Mesenchymal stem cell (in vitro differentiated cells and primary cell): ENCODE measurements at regions not wholly inside any gene's neighbourhood (a gene's known extent, or its start where the extent isn't known, plus 50 kb on each side); places are given as distances from the start of the nearest gene placed in this dataset.

Source experiments
- DNase-seq: peaks from one replicate; pipeline ENCODE4 v3.0.0-alpha.2; 2013
- H2AFZ ChIP-seq: one replicate; pipeline ENCODE4 v1.6.1; 2013; ENCODE audit warnings: low read depth, mild to moderate bottlenecking, control low read depth, inconsistent platforms, low read length, moderate library complexity
- H2AK5ac ChIP-seq: 2 replicates; pipeline ENCODE4 v1.6.1; 2013; ENCODE audit warnings: low read length, moderate library complexity, mild to moderate bottlenecking, inconsistent platforms; ENCODE audit not compliant: severe bottlenecking
- H2BK120ac ChIP-seq: one replicate; pipeline ENCODE4 v1.6.1; 2013; ENCODE audit warnings: low read depth, mild to moderate bottlenecking, inconsistent platforms, low read length, moderate library complexity
- H2BK12ac ChIP-seq, 2 experiments: one replicate each; pipeline ENCODE4 v1.6.1; 2013; ENCODE audit warnings: inconsistent platforms in 2 of 2, low read length in 2 of 2, mild to moderate bottlenecking in 2 of 2, moderate library complexity in 2 of 2, control low read depth in 1 of 2
- H2BK15ac ChIP-seq: one replicate; pipeline ENCODE4 v1.6.1; 2013; ENCODE audit warnings: mild to moderate bottlenecking, low read depth, inconsistent platforms; ENCODE audit not compliant: poor library complexity, severe bottlenecking
- H2BK5ac ChIP-seq: 2 replicates; pipeline ENCODE4 v1.6.1; 2013; ENCODE audit warnings: low read depth, mild to moderate bottlenecking, low read length, control low read depth, inconsistent platforms; ENCODE audit not compliant: poor library complexity, severe bottlenecking
- H3K14ac ChIP-seq, 2 experiments: one replicate each; pipeline ENCODE4 v1.6.1; 2013; ENCODE audit warnings: inconsistent platforms in 2 of 2, low read length in 2 of 2, control low read depth in 1 of 2, mild to moderate bottlenecking in 1 of 2, moderate library complexity in 1 of 2
- H3K18ac ChIP-seq, 2 experiments: one replicate each; pipeline ENCODE4 v1.6.1; 2013; ENCODE audit warnings: inconsistent platforms in 2 of 2, low read length in 2 of 2, control low read depth in 1 of 2, low read depth in 1 of 2, mild to moderate bottlenecking in 1 of 2
- H3K23ac ChIP-seq, 2 experiments: one replicate each; pipeline ENCODE4 v1.6.1; 2013; ENCODE audit warnings: inconsistent platforms in 2 of 2, low read length in 2 of 2, mild to moderate bottlenecking in 2 of 2, moderate library complexity in 2 of 2, control low read depth in 1 of 2
- H3K27ac ChIP-seq: 2 replicates; pipeline ENCODE4 v1.5.1; 2013; ENCODE audit warnings: mild to moderate bottlenecking, moderate library complexity, low read length, control low read depth, inconsistent platforms; ENCODE audit not compliant: poor library complexity, severe bottlenecking
- H3K27me3 ChIP-seq, 2 experiments: 2 replicates each; pipeline versions ENCODE4 v1.6.1 to v1.7.0; 2013; ENCODE audit warnings: low read length in 2 of 2, mild to moderate bottlenecking in 2 of 2, moderate library complexity in 2 of 2, control low read depth in 1 of 2, inconsistent platforms in 1 of 2; ENCODE audit not compliant: control insufficient read depth in 1 of 2, insufficient read depth in 1 of 2
- H3K36me3 ChIP-seq, 2 experiments: 2 replicates each; pipeline versions ENCODE4 v1.6.1 to v1.7.0; 2013; ENCODE audit warnings: low read length in 2 of 2, control low read depth in 1 of 2, inconsistent platforms in 1 of 2, low read depth in 1 of 2, mild to moderate bottlenecking in 1 of 2; ENCODE audit not compliant: insufficient read depth in 2 of 2, control insufficient read depth in 1 of 2
- H3K4ac ChIP-seq, 2 experiments: one replicate each; pipeline ENCODE4 v1.6.1; 2013; ENCODE audit warnings: inconsistent platforms in 2 of 2, low read length in 2 of 2, mild to moderate bottlenecking in 2 of 2, moderate library complexity in 2 of 2, control low read depth in 1 of 2, low read depth in 1 of 2
- H3K4me1 ChIP-seq: 2 replicates; pipeline ENCODE4 v1.6.1; 2013; ENCODE audit warnings: low read depth, low read length, control low read depth; ENCODE audit not compliant: control insufficient read depth, insufficient read depth
- H3K4me2 ChIP-seq: 2 replicates; pipeline ENCODE4 v1.6.1; 2013; ENCODE audit warnings: low read length, mild to moderate bottlenecking, inconsistent platforms; ENCODE audit not compliant: poor library complexity, severe bottlenecking
- H3K4me3 ChIP-seq, 2 experiments: 2 replicates each; pipeline versions ENCODE4 v1.5.1 to v1.7.0; 2013; ENCODE audit warnings: low read length in 2 of 2, mild to moderate bottlenecking in 2 of 2, control low read depth in 1 of 2, low read depth in 1 of 2; ENCODE audit not compliant: insufficient read depth in 1 of 2
- H3K79me1 ChIP-seq: replicated peaks from 2 replicates; pipeline ENCODE4 v1.6.1; 2013; ENCODE audit warnings: mild to moderate bottlenecking, control low read depth, low read length, inconsistent platforms; ENCODE audit not compliant: poor library complexity, severe bottlenecking
- H3K9ac ChIP-seq: 2 replicates; pipeline ENCODE4 v1.7.0; 2013; ENCODE audit warnings: mild to moderate bottlenecking, low read length, moderate library complexity
- H3K9me3 ChIP-seq: 2 replicates; pipeline ENCODE4 v1.7.0; 2013; ENCODE audit warnings: mild to moderate bottlenecking, low read length; ENCODE audit not compliant: control insufficient read depth
- H4K8ac ChIP-seq: one replicate; pipeline ENCODE4 v1.6.1; 2013; ENCODE audit warnings: inconsistent platforms, mild to moderate bottlenecking, low read length, moderate library complexity
- H4K91ac ChIP-seq: one replicate; pipeline ENCODE4 v1.6.1; 2013; ENCODE audit warnings: mild to moderate bottlenecking, low read length, inconsistent platforms
- WGBS: methylation state at CpG from one replicate; pipeline ENCODE4 v1.1.7; 2013; ENCODE audit warnings: mixed read lengths; 5-methylcytosine and 5-hydroxymethylcytosine counted together

DNA sequence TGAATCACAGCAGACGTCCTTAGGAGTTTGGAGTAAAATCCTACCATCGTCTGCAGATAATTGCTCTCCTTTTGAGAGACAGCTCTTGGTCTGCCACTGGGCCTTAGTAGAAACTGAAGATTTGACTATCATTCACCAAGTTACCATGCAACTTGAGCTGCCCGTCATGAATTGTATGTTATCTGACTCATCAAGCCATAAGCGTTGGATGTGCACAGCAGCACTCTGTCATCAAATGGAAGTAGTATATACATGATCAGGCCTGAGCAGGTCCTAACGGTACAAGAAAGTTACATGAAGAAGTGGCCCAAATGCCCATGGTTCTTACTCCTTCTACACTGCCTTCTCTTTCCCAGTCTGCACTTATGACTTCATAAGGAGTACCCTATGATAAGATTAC, 317.8 kb downstream of the GPATCH2 start:
- Histone ChIP-seq H3K27ac (no peak overlapping the region), H2AFZ (no peak overlapping the region), H4K8ac (no peak overlapping the region), H3K18ac (no peak overlapping the region), H2BK120ac (no peak overlapping the region), H3K23ac (no peak overlapping the region), H3K4me2 (no peak overlapping the region), H3K79me1 (no peaks in the 10 kb centered on the region), H3K27me3 (no peaks in the 10 kb centered on the region), H3K14ac (no peak overlapping the region), H2BK15ac (no peak overlapping the region), H3K36me3 (no peaks in the 10 kb centered on the region), H4K91ac (no peak overlapping the region), H2BK5ac (no peak overlapping the region), H3K4me1 (no peaks in the 10 kb centered on the region), H2AK5ac (no peak overlapping the region), H3K4ac (no peak overlapping the region), H3K9me3 (no peaks in the 10 kb centered on the region), H3K9ac (no peak overlapping the region), H3K4me3 (no peak overlapping the region), H2BK12ac (no peak overlapping the region)
- 98% methylated on average over 5 of the region's 5 CpGs for WGBS
- DNase-seq: no peak

DNA sequence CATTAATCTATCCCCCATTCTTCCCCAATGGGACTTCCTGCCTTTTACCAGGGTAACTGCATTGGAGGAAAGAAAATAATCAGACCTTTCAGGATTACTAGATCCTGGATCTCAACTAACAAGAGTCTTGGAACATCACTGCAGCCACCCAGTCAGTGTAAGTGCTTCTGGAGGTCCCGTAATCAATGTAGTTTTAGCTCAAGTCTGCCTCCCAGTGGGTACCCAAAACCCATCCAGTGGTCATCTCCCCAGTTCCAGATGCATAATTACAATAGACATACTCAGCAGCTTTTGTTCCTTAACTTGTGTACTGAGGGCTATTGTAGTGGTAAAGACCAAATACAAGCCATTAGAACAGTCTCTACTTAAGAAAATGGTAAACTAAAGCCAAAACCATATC, 319.1 kb downstream of the GPATCH2 start:
- no peak overlapping the region for H3K9ac ChIP-seq
- no peak overlapping the region for H3K4ac ChIP-seq
- no peaks in the 10 kb centered on the region for H3K27me3 ChIP-seq
- no peak overlapping the region for H2BK15ac ChIP-seq
- DNase-seq: no peak
- no peaks in the 10 kb centered on the region for H3K79me1 ChIP-seq
- H3K9me3 ChIP-seq: no peaks in the 10 kb centered on the region
- no peak overlapping the region for H3K4me3 ChIP-seq
- H2AFZ ChIP-seq: no peak overlapping the region
- H3K23ac ChIP-seq: no peak overlapping the region
- H2AK5ac ChIP-seq: no peak overlapping the region
- H3K18ac ChIP-seq: no peak overlapping the region
- no peak overlapping the region for H2BK5ac ChIP-seq
- H3K36me3 ChIP-seq: no peaks in the 10 kb centered on the region
- H4K8ac ChIP-seq: no peak overlapping the region
- no peaks in the 10 kb centered on the region for H3K4me1 ChIP-seq
- H2BK120ac ChIP-seq: no peak overlapping the region
- no peak overlapping the region for H3K27ac ChIP-seq
- no peak overlapping the region for H2BK12ac ChIP-seq
- no peak overlapping the region for H3K4me2 ChIP-seq
- no peak overlapping the region for H4K91ac ChIP-seq
- 33% methylated on average over 1 of the region's 1 CpG for WGBS
- H3K14ac ChIP-seq: no peak overlapping the region

DNA sequence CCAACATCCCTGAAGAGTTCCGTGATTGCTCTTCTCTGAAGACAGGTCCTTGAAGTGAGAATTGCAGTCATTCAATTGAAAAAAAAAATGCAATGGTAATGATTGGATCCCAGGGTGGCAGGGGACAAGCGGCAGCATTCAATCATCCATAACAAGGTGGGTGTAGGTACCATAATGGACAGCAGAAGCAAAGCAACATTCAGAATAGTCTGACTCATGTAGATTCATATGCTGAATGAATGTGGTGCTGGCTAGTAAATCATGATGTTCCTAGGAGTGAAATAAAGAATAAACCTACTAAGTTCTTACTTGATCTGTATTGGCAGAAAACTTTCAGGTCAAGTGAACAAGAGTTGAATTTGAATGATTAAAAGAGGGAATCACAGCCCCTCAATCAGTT, 319.6 kb downstream of the GPATCH2 start:
- Histone ChIP-seq H3K4me2 (no peak overlapping the region), H2BK120ac (no peak overlapping the region), H3K9ac (no peak overlapping the region), H2BK15ac (no peak overlapping the region), H3K27ac (no peak overlapping the region), H2AK5ac (no peak overlapping the region), H3K4me1 (no peaks in the 10 kb centered on the region), H3K4ac (no peak overlapping the region), H3K18ac (no peak overlapping the region), H2BK12ac (no peak overlapping the region), H4K8ac (no peak overlapping the region), H3K14ac (no peak overlapping the region), H3K79me1 (no peaks in the 10 kb centered on the region), H2BK5ac (no peak overlapping the region), H4K91ac (no peak overlapping the region), H3K23ac (no peak overlapping the region), H3K9me3 (no peaks in the 10 kb centered on the region), H2AFZ (no peak overlapping the region), H3K36me3 (no peaks in the 10 kb centered on the region), H3K4me3 (no peak overlapping the region), H3K27me3 (no peaks in the 10 kb centered on the region)
- DNase-seq: no peak
- 86% methylated on average over 2 of the region's 2 CpGs for WGBS

DNA sequence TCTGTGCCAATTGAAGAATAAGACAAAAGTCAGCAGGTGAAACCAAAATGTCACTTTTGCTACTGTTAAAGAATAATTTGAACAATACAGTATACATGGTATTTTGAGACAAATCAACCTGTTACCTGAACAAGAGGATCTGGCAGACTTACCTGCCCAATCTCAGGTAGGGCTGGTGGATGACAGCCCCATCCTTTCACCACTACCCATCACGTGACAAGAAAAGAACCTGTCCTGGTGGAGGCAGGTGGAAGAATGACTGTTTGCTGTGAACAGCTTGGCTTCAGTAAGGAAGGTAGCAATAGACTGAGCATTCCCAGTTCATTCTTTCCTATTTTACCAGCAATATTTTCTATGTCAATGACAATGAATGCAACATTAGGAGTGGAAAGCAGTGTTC, 349.6 kb downstream of the GPATCH2 start:
- no peaks in the 10 kb centered on the region for H3K4me1 ChIP-seq
- no peak overlapping the region for H3K4ac ChIP-seq
- no peak overlapping the region for H2AK5ac ChIP-seq
- no peak overlapping the region for H2AFZ ChIP-seq
- H3K18ac ChIP-seq: no peak overlapping the region
- DNase-seq: no peak
- WGBS: no CpG with 5 or more reads among the region's 1 CpG
- H3K27me3 ChIP-seq: no peaks in the 10 kb centered on the region
- H4K8ac ChIP-seq: no peak overlapping the region
- no peak overlapping the region for H2BK120ac ChIP-seq
- no peak overlapping the region for H3K23ac ChIP-seq
- no peak overlapping the region for H3K4me2 ChIP-seq
- peaks cover 7% of the 10 kb centered on the region for H3K9me3 ChIP-seq
- no peak overlapping the region for H4K91ac ChIP-seq
- H2BK15ac ChIP-seq: no peak overlapping the region
- H3K36me3 ChIP-seq: no peaks in the 10 kb centered on the region
- no peaks in the 10 kb centered on the region for H3K79me1 ChIP-seq
- H3K14ac ChIP-seq: no peak overlapping the region
- no peak overlapping the region for H3K9ac ChIP-seq
- no peak overlapping the region for H3K27ac ChIP-seq
- H2BK12ac ChIP-seq: no peak overlapping the region
- H3K4me3 ChIP-seq: no peak overlapping the region
- no peak overlapping the region for H2BK5ac ChIP-seq
